Gastroesophageal sphincter (tissue), 3 donors: ENCODE measurements at regions not wholly inside any gene's neighbourhood (a gene's known extent, or its start where the extent isn't known, plus 50 kb on each side); places are given as distances from the start of the nearest gene placed in this dataset.
"Not testable (repeated sequence)": the region's sequence is repeated elsewhere in the genome, so short reads cannot be mapped to it uniquely, and the experiment has no call there.

Experiments
- CTCF ChIP-seq, 4 experiments: fragments of 200-600 bp in 2 of 4; fragments of 450-650 bp in 2 of 4; sonication (generic) in 1 of 4; IDR thresholded peaks; one replicate each; pipeline ENCODE4 v1.5.1; 2017 to 2019; ENCODE audit warnings: antibody characterized with exemption in 4 of 4, mild to moderate bottlenecking in 2 of 4, moderate library complexity in 2 of 4
- POLR2A ChIP-seq, 2 donors: fragments of 450-650 bp; IDR thresholded peaks; one replicate each; pipeline ENCODE4 v1.6.1; 2017; ENCODE audit warnings: antibody characterized with exemption in 2 of 2, mild to moderate bottlenecking in 2 of 2, moderate library complexity in 1 of 2

- not testable (repeated sequence) for TF ChIP-seq CTCF, POLR2A (IDR thresholded peaks at IDR 0.05)
Measured at GRCh38 chr21:6429924-6430323, 4091.5 kb upstream of the TPTE start.
